GM21360 (cell line): ENCODE measurements at regions not wholly inside any gene's neighbourhood (a gene's known extent, or its start where the extent isn't known, plus 50 kb on each side); places are given as distances from the start of the nearest gene placed in this dataset.

ENCODE experiments used
- ATAC-seq: cut with Tn5 transposase; IDR thresholded peaks from one replicate; pipeline ENCODE4 v1.9.1; 2021; ENCODE audit warnings: mild to moderate bottlenecking, moderate library complexity; ENCODE audit not compliant: unreplicated experiment

DNA sequence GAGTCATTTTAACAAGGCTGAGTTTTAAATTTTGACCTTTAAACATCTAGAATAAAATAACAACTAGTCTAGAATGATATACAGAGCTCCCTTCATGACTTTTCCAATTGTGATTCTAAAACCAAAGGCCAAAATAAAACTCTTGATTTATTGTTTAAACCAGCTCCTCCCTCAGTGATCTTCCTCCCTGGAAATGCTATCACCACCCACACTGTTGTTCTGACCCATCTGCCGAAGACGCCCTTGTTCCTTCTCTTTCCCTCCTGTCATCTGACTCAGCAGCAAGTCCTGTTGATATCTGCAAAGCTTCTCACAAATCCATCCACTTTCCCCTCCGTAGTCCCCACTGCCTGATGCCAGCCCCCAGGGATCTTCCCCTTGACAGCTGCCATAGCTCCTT lies 231.6 kb upstream of the DYNLRB2 start:
- no peak for ATAC-seq

DNA sequence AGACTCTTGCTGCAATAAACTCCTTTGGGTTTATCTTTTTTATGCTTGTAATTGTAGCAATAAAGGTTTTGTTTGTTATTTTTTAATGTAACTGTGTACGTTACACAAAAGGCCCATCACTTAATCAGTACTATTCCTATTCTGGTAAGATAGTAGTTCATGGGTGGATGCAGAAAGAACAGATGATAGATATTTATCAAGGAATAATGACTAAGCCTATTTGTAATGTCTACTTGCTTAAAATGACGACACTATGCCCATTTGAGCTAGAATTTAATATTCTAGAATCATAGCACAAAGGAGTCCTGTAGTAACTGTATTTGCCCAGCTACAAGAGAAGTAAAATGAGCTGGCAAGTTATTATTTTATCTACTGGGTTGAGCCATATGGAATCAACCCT lies 235.4 kb upstream of the DYNLRB2 start:
- ATAC-seq: no peak

DNA sequence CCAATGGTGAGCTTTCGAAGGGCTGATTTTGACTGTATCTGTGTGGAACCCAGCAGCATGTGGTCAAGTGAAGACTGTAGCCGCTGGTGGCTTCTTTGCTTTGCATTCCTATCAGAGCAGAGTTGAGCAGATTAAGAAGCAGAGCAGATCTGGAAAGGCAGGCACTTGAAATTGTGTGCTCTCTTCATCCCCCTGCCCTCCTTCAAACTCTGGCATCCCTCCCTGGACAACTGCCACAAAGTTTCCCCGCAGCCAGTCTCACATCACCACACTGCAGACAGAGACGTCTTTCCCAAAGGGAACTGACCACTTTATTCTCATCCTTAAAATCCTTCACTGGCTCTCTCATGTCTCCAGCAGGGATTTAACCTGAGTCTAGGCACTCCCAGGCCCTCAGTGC lies 237.1 kb upstream of the DYNLRB2 start:
- ATAC-seq: no peak

DNA sequence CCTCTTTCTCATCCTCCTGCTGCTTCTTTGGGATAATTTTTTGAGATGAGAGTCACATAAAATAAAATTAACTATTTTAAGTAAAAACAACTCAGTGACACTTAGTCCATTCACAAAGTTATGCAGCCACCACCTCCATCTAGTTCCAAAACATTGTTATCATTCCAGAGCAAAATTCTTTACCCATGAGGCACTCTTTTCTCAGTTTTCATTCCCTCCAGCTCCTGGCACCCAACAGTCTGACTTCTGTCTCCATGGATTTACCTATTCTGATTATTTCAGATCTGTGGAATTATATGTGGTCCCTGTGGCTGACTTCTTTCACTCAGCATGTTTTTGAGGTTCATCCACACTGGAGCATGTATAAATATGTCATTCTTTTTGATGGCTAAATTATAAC lies 239.9 kb upstream of the DYNLRB2 start:
- no peak for ATAC-seq

DNA sequence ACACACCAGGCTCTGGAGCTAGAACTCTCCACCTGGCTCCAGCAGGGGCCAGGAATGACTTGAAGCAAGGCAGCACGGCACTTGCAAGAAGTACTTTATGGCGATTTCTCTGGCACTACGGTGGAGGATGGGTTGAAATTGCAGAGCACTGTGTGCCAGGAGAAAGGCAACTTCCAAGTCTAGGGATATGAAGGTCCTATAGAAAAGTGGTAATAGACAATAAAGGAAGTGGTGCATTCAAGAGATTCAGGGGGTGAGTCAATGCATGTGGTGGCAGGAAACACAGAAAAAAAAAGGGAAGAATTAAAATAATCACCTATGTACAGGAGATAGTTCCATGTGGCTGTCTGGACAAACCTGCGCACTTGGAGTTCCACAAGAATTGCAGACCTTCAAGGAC lies 240.3 kb upstream of the DYNLRB2 start:
- no peak for ATAC-seq

DNA sequence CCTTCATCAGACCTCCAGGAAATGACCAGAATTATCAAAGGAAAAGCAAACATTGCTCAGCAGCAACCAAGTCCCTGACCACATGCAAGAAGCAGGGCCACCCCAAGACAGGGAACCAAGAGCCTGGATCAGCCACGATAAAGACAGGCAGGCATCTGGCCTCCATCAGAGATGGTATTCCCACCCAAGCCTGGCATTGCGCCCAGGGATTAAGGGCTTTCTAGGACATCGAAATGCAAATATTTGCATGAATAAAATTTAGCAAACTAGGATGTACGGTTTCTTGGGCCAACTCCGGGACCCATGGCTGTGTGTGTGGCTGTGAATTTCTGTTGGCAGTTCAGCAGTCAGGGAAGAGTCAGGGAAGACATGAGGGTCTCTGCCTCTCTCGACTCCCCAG lies 241.4 kb upstream of the DYNLRB2 start:
- no peak for ATAC-seq

DNA sequence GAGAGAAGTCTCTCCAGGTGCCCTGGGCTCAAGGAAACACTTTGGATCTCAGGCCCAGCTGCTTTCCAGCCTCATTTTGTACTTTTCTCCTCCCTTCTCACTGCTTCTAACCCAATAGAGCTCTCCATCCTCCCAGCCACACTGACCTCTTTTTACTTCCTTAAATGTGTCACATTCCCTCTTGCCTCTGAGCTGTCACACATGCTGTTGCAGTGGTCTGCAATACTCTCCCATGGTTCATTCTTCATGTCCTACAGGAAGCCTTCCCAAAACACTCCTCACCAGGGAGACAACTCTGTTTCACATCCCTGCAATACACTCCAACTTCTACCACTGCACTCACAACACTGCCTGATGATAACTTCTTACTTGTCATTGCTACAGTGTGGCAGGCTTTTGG lies 242.1 kb upstream of the DYNLRB2 start:
- ATAC-seq: no peak

DNA sequence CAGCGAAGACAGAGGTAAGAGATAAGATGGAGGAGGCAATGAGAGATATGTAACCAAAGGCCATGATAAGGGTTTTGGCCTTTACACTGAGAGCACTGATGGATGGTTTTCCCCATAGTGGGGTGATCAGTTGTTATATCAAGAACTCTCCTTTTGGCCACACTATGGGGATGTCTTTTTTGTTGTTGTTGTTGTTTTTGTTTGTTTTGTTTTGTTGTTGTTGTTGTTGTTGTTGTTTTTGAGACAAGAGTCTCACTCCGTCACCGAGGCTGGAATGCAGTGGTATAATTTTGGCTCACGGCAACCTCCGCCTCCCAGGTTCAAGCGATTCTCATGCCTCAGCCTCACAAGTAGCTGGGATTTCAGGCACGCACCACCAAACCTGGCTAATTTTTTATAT lies 244.8 kb upstream of the DYNLRB2 start:
- ATAC-seq: no peak

DNA sequence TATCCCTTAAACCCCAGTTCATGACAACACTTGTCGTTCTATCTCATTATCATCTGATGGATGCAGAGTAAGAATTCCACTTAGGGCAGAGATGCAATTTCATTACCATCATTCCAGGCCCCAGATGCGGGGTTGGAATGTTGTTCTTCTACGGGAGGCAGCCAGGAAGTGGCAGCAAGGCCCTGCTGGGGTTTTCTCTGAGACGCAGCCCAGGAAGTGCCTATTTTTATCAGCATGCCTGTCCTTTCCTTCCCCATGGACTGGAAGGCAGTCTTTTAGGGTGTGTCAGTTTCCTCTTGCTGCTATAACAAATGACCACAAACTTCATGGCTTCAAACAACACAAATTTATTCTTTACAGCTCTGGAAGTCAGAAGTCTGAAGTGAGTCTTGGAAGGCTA lies 246.6 kb upstream of the DYNLRB2 start:
- ATAC-seq: no peak

DNA sequence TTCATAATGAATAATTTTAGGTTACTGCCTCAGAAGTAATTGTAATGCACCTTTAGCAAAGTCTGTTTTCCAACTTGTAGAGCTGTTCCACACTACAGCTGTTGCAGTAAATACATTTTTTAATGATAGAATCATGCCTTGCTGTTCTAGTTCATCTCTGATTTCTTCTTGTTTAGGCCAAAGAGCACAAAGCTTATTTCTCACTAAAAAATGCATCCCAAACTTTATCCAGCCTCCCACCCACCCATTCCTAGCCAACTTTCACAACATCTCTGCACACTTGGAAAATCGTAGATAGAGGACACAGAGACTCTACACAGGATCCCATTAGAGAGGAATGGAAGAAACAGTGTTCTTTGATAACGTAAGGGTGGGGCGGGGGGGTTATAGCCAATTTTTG lies 252.2 kb upstream of the DYNLRB2 start:
- no peak for ATAC-seq

DNA sequence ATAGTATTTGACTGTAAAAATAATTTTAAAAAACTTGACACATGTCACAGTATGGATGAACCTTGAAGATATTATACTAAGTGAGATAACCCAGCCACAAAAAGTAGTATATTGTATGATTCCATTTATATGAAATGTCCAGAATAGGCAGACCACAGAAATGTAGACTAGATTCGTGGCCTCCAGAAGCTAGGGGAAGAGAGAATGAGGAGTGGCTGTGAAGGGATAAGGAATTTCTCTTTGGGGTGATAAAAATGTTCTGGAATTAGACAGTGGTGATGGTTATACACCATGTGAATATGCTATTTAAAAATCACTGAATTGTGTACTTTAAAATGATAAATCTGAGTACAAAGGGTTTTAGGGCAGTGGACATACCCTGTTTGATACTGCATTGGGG lies 253.1 kb upstream of the DYNLRB2 start:
- no peak for ATAC-seq

DNA sequence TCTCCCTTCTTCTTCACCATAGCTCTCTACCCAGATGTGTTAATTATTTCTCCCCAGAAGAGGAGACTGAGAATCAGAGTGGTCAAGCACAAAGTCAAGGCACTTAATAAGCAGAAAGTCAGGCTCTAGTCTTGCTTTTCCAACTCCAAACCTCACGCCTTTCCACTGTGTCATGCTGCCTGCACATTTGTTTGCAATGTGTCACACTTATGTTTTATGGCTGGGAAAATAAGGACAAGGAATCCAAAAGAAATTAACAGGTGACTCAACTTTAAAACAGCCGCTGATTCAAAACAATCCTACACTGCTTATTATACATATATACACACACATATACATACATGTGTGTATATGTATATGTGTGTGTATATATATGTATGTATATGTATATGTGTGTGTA lies 255.7 kb upstream of the DYNLRB2 start:
- ATAC-seq: no peak

DNA sequence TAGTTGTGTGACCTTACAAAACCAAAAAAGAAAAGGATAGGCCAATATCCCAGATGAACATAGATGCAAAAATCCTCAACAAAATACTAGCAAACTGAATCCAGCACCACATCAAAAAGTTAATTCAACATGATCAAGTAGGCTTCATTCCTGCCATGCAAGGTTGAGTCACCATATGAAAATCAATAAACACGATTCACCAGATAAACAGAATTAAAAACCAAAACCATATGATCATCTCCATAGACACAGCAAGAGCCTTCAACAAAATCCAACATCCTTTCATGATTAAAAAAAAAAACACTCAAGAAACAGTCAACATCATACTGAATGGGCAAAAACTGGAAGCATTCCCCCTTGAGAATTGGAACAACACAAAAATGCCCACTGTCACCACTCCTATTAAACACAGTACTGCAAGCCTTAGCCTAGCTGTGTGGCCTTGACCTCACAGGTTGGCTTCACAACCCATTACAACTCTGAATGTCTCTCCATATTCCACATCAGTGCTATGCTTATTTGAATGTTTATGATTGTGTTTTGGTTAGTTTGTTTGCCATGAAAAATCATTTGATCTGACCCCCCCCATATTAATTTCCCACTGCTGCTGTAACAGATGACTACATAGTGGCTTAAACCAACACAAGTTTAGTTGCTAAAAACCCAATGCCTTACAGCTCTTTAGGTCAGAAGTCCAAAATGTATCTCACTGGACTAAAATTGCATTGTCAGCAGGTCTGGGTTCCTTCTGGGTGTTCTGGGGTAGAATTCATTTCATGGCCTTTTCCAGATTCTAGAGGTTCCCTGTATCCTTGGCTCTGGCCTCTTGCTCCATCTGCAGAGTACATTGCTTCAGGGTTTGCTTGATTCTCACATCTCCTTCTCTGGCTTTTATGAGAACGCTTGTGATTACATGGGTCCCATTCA lies 257.1 kb upstream of the DYNLRB2 start:
- no peak for ATAC-seq

DNA sequence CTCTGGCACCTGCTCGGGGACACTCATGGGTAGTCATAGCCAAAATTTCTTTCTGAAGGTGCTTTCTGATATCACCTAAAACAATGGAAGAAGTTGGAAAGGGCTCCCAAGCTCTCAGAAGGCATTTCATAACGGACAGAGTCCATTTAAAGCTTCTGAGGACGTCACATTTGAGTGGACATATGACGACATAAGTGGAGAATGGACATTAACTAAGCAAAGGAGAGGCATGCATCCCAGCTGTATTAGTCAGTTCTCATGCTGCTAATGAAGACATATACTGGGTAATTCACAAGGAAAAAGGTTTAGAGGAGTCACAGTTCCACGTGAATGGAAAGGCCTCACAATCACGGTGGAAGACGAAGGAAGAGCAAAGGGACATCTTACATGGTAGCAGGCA lies 260.2 kb upstream of the DYNLRB2 start:
- ATAC-seq: no peak

DNA sequence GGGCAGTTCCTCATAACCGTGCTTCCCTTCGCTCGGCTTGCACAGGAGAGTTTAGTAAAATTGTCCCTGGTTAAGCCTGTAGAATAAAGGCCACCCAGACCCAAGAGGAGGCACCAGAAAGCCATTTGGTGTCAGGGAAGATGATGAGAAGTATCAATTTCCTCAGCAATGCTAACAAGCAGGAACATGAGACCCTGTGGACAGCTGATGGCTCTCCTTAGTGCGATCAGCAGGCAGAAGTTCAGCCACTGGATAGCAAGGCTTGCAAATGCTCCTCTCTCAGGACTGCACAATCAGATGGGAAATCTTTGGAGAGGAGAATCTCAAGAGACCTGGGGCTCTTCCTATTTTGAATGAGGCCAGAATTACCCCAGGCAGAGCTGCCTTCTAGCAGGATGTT lies 261.1 kb upstream of the DYNLRB2 start:
- ATAC-seq: no peak

DNA sequence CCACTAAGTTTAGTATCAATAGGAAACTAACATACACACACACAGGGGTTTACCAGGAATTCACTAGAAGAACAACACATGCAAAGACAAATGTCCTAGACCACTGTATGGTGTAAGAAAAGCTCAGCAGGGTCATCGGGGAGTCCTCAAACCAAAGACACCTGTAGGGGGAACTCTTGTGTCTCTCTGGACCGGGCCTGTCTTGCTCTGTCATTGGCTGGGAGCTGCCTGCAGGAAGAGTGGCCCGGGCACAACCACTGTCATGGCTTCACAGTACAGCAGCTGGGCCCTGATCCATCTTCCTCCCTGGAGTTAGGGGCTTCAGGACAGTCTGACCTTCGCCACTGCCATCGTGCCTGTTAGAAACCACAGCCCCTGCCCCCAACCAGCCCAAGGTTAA lies 263.6 kb upstream of the DYNLRB2 start:
- no peak for ATAC-seq

DNA sequence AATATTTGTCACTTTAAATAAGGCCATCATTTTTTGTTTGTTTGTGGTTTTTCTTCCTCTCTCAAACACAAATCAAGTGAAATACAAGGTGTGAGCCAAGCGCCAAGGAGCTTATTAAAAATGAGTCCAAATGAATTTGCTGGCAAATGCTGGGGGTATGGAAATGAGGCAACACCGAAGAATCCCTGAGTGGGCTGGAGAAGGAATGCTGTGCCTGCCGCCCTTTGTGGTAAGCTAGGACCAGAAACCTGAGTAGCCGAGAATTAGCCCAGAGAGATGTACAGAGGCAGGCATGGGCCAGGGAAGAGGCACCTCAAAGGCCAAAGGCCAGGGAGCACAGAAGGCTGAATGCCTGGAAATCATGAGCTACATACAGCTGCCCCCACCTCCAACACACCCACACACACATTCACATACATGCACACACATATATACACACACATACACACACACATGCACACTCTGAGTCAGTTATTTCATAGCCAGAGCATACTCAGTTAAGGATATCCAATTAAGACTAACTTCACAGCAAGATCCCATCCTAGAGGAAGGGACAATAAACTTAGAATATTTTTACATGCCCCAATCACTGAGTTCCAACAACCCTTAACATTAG lies 266.1 kb upstream of the DYNLRB2 start:
- ATAC-seq: no peak

DNA sequence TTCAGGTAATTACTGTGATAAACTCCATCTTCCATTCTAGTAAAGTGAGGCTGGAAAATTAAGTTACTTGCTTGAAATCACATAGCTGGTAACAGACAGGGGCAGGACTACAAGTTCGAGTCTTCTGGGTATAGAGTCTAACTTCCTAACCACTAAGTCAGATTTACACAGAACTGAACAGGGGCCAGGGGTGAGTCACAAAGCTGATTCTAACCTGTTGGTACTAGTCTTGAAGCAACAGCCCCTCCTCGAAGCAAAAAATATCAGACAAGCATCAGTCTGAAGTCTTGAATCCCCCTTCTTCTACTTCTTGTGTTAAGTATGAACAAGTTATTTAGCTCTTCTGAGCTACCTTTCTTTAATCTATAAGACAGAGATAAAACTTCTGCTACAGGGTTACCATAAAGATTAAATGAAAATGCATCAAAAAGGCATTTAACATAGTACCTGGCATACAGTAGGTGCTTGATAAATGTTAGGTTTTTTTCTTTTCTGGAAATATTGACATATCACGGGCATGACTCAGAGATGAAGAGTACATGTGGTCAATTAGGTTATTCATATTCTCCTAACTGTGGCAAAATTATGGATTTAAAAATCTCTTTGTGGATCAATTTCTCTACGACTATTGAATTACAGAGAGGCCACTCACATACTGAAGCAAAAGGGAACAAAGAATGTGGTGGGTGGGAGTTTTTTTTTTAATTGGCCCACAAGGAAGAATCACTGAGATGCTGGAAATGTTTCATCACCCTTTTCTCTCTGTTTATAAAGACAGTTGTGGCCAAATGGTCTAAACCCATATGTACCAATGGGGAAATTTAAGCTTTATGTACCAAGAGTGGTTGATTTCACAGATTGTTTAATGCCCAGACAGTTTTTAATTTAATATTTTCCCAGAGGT lies 266.9 kb upstream of the DYNLRB2 start:
- no peak for ATAC-seq

DNA sequence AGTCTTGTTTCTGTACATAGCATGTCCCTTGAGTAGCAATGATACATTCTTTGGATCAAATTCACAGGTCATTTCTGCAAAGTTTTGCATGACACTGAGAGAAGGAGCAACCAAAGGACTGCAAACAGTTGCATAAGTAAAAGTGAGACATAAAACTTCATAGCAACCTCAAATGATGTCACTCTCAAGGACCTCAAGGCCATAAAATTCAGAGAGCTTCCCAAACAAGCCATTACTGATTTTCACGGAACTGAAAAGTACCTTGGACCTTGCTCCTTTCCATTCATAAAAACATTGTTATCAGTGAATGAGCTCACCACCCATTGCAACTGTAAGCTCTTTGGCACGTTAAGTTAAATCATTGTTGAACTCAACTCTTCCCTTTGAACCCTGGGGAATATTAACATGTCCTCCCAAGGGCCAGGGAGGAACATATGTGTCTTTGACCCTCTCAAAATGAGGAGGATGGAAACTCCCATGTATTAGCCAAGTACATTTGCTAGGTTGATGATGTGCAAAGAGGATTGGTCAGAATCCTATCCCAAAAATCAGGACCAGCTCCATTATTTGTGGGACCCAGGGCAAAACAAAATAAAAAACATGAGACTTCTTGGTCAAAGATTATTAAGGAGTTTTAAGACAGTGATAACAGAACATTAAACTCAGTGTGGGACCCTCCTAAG lies 275.0 kb upstream of the DYNLRB2 start:
- no peak for ATAC-seq

DNA sequence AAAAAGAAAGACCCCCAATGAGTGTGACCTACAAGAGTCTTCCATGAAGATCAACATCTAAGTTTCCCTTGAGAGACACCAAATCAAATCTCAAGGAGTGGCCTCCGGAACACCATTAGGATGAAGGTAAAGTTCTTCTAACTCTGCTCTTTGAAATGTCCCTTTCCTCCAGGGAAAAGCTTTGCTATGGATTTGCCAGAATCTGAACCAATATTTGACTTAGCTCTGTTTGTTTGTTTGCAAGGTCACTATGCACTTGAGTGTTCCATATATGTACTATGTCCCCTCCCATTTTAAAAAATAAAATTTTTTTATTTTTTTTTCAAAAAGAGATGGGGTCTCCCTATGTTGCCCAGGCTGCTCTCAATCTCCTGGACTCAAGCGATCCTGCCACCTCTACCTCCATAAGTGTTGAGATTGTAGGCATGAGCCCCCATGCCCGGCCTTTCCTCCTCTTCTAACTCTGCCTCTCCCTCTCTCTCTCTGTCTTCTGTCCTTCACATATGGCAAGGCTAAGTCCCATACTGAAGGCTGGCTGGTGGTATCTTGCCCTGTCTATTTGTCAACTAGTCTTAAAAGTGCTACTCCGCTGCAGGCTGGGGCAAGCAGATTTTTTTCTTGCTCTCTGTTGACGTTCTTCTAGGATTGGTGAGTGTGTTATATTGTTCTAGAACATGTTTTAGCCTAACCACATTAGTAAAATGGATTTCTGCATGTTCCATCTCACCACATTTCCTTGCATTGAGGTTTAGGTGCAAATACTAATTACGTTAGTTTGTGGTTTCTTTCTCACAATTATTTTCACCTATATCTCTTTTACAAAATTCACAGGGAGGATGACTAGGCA lies 276.7 kb upstream of the DYNLRB2 start:
- ATAC-seq: no peak
